ENCODE measurements at regions not wholly inside any gene's neighbourhood (a gene's known extent, or its start where the extent isn't known, plus 50 kb on each side); places are given as distances from the start of the nearest gene placed in this dataset.
A peak's percentile ranks its signal among the peaks of the same experiment; 100 is the strongest.

DNA sequence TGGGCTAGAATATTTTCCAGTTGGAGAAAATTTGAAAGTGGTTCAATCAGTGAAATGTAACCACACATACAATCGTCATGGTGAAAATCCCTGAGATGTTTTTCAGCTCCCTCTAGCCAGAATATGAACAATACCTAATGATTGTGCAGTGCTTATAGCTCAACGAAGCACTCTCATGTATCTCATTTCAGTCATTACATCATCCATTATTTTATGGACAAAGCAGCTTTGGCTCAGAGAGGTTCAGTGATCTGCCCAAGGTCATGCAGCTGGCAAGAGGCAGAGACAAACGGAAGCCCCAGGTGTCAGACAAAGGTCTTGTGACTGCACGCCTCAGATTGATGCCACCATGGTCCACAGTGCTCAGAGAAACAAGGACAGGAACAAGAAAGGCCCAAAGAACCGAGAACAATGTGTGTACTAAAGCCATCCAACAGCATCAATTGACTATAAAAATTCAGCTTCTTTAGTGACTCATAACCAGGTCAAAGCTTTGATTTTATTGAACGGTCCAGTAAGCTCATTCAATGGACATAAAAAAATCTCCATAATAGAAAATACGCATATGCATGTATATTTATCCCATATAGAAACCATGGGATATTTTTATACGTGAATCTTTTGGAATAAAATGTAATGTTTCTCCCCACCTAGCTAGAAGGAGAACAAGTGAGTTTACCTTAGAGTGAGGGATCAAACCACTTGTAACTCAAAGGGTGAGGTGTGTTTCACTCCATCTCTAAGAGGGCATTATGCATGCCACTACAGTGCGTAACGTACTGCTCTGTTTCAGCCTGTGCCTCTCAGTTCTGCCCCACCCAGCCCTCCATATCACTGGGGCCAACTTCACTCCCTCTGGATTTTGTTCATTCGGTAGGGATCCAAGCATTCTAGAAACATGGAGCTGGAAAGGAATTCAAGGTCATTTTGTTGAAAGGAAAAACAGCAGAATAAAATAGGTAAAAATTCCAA, 141.8 kb downstream of the GRIN2B start:
- DNase-seq, result no peak

DNA sequence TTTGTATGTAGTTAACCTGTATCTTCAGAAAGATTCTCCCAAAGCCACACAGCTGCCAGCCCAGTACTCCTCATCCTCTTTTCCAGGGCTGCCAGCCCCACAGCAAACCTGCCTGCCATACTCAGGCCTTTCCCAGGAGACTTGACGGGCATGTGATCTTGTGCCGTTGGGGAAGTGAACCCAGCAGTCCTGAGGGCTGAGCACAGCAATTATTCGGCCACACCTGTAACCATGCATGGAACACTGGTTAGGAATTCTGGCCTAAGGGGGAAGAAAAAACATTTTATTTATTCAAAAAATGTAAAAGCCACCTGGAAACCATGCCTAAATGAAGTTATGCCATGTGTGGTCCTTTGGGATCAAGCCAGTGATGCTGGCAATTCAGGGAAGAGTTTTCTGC, 145.3 kb downstream of the GRIN2B start:
- no peak for DNase-seq

DNA sequence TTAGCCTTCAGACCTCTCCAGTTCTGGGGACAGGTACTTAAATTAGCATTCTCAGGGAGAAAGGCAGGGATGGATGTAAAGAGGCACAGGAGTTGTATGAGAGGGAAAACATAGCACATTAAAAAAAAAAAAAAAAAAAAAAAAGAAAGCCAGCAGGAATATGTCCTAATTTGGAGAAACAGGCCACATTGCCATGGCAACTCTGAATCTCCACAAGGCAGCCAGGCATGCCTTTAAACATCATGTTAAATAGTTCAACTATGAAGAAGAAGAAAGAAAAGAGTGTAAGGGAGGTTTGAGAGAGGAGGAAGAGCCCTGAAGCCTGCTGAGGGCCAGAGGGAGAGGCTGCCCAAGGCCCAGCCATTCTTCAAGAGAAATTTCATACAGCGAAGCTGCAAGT, 145.8 kb downstream of the GRIN2B start:
- DNase-seq, result no peak

DNA sequence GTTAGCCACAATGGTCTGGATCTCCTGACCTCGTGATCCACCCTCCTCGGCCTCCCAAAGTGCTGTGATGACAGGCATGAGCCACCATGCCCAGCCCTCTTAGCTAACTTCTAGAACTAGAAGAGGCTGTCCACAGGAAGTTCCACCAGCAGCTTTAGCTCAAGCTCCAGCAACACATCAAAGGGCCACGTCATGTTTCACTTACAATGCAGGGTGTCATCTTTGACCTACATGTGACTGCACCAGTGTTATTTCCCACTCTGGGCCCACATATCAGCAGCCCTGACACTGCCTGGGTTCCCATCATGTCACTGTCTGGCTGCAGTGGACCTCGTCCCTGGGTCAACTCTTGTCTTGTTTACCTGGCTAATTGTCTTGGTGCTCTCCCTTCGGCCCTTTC, 147.2 kb downstream of the GRIN2B start:
- DNase-seq, result no peak

DNA sequence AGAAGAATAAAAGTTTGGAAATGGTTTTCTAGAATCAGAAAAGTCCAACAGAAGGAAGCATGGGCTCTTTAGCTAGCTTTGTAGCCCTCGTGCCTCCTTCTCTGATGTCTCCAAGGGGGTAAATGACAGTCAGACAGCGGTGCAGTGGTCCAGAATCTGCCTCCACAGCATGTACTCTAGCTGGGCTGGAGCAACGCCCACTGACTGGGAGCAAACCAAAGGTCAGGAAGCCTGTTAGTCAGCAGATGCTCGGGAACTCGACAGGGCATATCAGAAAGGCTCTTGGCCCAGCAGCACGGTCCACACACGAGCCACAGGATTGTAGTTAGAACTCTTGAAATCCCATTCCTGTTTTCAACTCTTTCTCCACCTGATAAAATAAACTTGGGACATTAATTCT, 164.3 kb downstream of the GRIN2B start:
- DNase-seq, result no peak

DNA sequence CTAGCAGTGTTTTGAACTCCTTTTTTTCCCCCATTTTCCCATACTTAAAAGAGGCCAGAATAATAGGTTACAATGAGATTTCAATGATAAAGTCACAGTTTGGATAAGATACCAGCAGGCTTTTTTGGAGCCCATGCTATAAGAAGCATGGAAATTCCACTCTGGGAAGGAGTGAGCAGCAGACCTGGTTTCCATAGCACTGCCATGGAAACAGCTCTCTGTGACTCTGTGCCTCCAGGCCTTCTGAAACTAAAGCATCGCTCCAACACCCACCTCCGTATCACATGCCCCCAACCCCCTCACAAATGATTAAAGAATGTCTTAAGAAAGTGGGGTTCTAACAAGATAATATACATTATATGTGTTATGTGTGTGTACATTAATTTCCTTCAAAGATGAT, 165.0 kb downstream of the GRIN2B start:
- DNase-seq, result no peak

DNA sequence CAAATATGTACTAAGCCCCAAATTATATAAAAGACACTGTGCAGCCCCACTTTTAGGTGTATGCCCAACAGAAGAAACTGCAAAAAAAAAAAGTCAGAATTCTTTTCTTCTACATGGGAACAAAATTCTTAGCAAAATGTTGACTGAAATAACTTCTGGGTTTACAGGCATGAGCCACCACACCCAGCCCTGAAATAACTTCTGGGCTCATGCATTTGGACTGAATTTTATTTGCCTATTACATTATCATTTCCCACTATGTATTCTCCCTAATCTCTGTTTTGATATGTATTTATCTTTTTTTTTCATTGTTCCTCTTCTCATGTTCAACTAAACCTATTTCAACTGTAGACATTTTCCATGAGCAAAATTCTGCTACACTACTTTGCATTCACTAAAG, 169.2 kb downstream of the GRIN2B start:
- DNase-seq, result no peak

DNA sequence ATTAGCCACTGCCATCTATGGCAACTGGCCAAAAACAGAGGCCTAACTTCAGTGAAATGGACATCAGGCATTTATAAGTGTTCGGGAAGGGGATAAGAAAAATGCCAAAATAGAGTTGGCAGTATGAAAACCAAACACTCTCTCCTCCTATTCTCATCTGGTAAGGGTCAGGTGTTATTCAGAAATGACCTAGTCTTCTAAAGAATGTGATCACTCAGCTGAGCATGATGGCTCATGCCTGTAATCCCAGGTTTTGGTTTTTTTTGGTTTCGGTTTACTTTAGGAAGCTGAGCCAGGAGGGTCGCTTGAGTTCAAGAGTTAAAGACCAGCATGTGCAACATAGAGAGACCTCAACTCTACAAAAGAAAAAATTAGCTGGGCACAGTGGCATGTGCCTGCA, 170.3 kb downstream of the GRIN2B start:
- no peak for DNase-seq

DNA sequence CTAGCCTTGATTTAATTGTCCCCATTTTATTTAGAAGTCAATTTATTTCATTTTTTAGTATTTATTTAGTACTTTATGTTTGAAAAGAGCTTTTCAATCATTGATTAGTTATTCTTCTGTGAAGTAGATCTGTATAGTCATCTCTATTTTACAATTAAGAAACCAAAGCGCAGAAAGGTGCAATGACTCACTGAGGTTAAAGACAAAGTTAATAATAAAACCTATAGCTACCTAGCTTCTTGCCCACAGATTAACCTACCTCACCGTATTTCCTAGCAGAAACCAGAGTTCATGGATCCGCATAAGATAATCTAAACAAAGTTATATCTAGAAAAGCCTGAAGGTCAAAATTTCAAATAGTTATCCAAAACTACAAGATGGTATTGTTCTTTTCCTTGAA, 176.4 kb downstream of the GRIN2B start:
- DNase-seq, result no peak

DNA sequence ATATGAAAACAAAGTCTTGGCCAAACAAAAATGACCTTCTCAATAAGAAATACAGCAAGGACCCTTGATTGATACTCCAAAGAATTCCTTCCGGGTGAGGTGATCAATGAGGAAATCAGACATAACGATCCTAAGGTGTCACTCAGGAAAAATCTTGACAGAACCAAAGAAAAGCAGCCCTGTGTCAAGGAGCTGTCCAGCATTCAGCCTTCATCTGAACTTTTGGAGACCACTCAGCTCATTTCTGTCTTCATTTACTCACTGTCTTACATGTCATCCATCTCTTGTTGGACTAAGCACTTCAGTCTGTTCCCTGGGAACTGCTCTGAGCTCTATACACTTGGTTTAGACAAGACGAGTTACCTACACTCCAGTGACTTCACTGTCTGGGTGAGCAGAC, 179.9 kb downstream of the GRIN2B start:
- DNase-seq, result no peak

DNA sequence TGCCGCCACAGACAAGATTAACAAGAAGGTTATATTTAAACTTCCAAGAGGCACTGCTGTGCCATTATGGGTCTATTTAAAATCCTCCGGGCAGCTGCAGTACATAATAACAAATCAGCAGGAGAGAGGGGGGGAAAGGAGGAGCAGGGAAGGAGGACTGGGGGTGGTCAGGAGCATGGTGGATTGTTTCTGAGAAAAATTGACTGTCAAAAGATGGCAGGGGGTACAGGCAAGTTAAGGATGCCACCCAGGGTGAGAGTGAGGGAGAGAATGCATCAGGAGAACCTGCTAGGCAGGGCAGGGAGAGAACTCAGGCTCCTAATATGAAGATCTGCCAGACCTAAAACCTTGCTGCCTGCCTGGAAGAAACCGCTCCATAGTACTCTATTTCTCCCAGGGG, 181.8 kb downstream of the GRIN2B start:
- no peak for DNase-seq

DNA sequence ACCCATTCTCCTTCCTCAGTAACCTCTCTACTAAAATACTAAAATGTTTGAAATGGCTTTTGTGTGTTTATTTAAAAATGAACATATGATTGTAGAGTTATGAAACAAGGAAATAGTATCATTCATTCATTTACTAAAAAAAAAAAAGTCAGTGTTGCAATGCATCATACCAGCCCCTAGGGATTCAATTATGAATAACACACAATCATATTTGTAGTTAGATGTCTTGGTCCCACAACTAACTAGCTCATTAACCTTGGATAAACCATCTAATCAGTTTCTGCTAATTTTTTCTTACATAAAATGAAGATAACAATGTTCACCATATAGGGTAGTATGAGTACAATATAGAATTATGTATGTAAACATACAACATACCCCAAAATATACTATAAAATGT, 183.2 kb downstream of the GRIN2B start:
- DNase-seq, result no peak

DNA sequence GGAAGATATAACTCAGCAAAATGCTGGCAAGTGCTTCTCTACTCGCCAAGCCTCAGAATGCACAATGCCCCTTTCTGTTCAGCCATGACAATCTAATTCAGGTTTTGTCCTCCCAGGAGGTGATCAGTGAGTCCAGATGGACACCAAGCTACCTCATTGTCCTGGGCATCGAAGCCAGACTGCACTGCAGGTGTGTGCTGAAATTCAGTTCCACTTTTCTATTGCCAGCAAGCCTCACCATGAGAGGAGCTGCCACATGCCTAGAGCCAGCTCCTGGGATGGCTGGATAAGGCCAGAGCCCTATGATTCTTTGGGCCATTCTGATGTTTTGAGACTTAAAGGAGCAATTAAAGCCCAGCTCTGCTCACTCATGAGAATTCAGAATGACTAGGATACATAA, 186.7 kb downstream of the GRIN2B start:
- DNase-seq, result no peak

DNA sequence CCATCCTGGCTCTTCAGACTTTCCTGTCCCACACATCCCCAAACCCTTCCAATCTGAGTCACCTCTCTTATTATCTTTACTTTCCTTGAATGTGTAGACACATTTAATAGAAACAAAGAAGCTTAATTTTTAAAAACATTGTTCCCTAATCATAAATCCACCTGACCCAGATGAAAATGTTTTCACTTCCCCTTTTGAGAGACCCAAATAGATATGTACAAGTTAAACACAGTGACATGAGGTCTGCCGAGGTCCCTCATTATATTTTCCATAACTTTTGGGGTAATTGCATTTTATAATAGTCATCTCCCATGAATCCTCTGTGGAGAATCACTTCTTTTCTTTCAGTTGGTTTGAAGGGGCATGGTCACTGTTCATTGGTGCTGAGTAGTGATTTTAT, 191.1 kb downstream of the GRIN2B start:
- no peak for DNase-seq

DNA sequence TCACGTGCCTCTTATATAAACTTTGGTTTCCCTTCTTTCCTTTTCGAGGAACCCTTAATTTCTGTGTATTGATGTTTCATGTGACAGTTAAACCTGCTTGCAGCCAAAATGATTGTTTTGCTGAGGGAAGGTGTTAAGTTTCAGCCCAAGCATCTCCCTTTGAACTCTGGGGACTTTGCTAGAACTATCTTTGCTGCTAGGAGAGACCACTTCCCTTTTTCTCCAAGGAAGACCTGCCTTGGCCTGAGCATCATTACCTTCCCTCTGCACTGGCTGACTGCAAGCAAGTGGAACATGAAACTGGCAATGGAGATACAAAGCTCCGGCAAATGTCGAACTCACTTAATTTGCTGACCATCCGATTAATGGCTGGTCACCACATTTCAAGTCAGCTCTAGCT, 192.8 kb downstream of the GRIN2B start:
- no peak for DNase-seq

DNA sequence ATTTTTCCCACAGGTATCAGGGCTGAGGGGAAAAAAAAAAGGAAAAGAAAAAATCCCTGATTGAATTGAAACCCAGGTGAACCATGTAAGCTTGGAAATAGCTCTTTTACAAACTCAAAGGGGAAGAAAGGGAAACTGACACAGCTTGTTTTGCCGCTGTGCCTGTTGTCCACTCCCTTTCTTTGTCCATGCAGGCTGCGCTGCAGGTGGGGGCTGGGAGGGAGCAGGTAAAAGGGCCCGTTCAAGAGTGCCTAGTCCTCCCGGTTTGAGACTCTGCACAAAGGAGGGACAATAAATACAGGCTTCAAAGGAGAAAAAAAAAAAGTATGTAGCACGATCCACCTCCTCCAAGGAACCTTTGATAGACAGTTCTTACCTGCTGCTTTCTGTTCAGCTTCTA, 194.8 kb downstream of the GRIN2B start:
- DNase-seq, result no peak

DNA sequence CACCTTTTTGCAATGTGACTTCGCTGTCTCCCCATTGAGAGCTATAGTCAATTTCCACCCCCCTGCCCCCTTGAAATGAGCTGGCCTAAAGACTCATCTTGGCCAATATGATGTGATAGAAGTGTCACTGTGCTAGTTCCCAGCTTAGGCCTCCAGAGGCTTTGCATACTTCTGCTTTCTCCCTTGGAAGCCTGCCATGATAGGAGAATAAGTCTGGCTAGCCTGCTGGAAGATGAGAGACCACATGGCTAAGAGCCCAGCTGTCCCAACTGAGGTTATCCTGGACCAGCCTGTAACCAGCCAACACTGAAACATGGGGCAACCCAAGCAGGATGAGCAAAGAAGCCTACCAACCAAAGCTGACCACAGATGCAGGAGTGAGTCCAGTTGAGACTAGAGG, 196.9 kb downstream of the GRIN2B start:
- peak in 1 of 2 experiments; percentile 18 for DNase-seq

DNA sequence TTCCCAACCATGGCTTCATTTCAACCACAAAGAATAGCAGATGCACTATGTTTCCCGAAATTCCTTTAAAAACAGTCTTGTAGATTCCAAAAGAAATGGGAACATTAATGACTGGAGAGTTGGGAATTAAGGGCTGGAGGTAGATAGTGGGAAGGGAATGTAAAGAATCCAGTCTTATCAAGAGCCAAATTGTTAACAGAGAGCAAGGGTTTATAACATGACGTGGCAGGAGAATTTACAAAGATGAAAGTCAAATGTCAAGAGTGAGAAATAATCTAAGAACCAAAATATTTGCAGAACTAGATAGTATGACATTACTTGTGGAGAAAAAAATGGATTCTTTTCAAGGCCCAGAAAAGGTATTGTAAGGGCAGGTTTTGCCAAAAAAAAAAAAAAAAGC, 200.9 kb downstream of the GRIN2B start:
- DNase-seq, result no peak

DNA sequence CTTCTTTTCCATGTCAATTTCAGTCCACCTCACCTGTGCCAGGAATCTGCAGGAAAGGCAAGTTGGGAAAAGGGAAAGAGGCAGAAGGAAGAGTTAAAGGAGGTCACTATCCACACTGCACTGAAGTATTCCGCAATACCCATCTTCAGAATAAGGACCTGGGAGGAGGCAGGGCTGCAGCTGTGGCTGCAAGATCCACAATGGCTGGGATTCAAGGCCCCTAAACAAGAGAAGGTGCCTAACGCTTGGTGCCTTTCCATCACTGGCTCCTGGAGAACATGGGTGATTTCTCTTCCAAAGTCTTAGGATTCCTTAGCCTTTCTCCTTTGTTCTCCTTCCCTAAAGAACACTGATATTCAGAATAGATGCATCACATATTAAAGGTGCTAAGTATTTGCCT, 204.0 kb downstream of the GRIN2B start:
- DNase-seq, result no peak

DNA sequence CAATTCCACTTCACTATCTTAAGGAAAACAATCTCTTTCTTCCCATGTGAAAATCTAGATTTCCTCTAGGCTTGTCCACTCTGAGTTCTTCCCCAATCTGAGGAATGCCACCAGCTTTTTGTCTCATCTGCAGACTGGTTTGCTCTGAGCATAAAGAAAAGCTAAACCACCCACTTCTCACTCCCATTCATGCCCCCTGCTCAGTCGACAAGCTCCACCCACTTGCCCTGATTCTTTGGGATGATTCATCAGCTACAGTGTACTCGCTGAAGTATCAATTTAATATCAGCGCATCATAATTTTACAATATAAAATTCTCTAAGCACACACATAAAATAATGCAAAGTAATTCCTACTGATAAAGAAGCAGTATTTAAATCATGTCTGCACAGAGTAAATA, 209.1 kb downstream of the GRIN2B start:
- no peak for DNase-seq

DNA sequence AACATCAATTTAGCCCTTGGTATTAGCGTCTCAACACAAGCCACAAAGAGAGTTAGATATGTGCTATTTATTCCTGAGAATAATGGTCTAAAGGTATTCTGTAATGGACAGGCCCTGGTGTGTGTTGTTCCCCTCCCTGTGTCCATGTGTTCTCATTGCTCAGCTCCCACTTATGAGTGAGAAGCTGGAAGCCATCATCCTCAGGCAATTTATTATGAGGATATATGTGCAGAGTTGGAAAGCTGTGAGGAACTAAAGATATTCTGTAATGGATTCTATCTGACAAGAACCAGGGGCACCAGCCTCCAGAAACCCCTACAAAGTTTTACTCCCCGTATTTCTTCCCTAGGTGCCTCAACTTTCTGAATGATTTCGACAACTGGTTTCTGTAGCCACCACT, 210.8 kb downstream of the GRIN2B start:
- DNase-seq, result no peak

DNA sequence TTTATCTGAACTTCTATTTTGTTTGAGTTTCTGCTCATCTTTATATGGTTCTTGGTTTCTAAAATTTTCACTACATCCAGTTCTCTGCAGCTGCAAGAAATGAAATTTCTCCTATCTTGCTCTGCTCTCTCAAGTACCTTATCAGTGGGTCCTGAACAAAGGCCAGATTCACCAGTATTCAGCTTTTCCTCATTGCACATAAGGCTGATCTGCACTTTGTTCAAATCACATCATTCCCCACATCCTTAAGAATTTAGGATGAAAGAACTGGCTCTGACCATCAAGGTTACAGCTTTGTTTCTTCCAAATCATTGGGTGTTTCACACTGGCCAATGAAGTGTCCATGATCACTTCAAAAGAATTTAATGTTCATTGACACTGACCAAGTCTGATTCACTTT, 211.4 kb downstream of the GRIN2B start:
- no peak for DNase-seq

DNA sequence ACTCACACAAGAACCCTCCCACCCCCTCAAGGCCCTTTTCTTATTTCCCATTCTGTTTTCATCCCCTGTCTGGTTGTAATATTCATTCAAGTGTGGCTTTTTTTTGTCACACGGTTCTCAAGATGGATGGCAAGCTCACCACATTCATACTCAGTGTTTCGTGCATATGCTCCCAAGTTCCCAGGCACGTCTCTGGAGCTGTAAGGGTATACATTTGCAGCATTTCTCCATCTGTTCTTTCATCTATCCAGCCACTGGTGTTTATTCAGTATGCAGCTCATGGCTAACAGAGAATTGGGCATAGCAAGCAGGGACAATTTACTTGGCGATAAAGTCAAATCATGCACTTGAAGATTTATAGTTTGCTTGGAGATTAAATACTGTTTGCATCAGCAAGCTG, 212.1 kb downstream of the GRIN2B start:
- DNase-seq, result no peak

DNA sequence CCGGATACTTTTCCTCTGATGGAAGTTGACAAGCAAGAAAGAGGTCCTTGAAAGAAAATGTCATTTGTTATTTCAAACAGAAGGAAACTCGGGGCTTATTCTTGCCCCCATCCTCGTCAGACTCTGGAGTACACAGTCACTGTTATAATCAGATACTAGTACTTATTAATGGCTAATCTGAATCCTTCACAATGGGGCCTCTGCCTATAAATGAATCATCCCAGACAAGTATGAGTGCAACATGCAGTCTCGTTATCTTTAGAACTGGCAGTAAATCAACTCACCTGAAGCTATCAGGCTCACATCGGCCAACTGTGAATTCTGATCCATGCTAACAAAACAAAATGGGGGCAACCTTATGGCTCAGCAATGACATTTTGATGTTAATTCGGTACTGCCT, 216.7 kb downstream of the GRIN2B start:
- no peak for DNase-seq

DNA sequence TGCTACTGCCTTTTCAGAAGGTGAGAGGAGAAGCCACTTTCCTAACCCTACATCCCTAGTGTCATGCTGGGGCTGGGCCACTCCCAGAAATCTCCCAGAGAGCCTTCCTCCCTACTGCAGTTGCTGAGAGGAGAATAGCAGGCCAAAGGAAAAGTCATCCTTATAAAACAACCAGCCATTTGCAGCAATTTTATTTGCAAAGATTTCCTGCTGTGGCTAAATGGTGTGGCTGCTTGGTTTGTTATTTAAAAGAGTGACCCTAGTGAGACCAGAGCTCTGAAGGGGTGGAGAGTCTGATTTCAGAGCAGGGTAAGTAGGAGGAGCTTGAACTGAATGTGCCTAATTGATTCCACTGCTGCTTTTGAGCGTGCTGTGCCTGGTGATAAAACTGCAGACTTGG, 232.0 kb downstream of the GRIN2B start:
- no peak for DNase-seq

Measured in NCI-H524 (cell line).